HUES64 (cell line): ENCODE measurements at regions not wholly inside any gene's neighbourhood (a gene's known extent, or its start where the extent isn't known, plus 50 kb on each side); places are given as distances from the start of the nearest gene placed in this dataset.
"Not testable (repeated sequence)": the region's sequence is repeated elsewhere in the genome, so short reads cannot be mapped to it uniquely, and the experiment has no call there.

Source experiments
- H3K27ac ChIP-seq: 2 replicates; pipeline ENCODE4 v1.7.0; 2013; ENCODE audit warnings: low read depth, low read length, inconsistent platforms
- H3K27me3 ChIP-seq: 2 replicates; pipeline ENCODE4 v1.6.1; 2013; ENCODE audit warnings: mild to moderate bottlenecking, low read length; ENCODE audit not compliant: insufficient read depth
- H3K36me3 ChIP-seq: 2 replicates; pipeline ENCODE4 v1.6.1; 2013; ENCODE audit warnings: mild to moderate bottlenecking, low read length; ENCODE audit not compliant: insufficient read depth
- H3K4me1 ChIP-seq: 2 replicates; pipeline ENCODE4 v1.6.1; 2013; ENCODE audit warnings: mild to moderate bottlenecking, low read length, moderate library complexity; ENCODE audit not compliant: insufficient read depth
- H3K4me3 ChIP-seq: 2 replicates; pipeline ENCODE4 v1.5.1; 2013; ENCODE audit warnings: mild to moderate bottlenecking, low read length, moderate library complexity
- H3K9ac ChIP-seq: 2 replicates; pipeline ENCODE4 v1.6.1; 2013; ENCODE audit warnings: mild to moderate bottlenecking, low read depth, low read length
- H3K9me3 ChIP-seq: 2 replicates; pipeline ENCODE4 v1.6.1; 2013; ENCODE audit warnings: low read depth, low read length; ENCODE audit not compliant: insufficient read depth
- WGBS: fragments of 150-250, 120-280 bp; methylation state at CpG from one replicate; pipeline ENCODE4 v1.1.7; 2013; ENCODE audit warnings: missing lambda C conversion rate; 5-methylcytosine and 5-hydroxymethylcytosine counted together

DNA sequence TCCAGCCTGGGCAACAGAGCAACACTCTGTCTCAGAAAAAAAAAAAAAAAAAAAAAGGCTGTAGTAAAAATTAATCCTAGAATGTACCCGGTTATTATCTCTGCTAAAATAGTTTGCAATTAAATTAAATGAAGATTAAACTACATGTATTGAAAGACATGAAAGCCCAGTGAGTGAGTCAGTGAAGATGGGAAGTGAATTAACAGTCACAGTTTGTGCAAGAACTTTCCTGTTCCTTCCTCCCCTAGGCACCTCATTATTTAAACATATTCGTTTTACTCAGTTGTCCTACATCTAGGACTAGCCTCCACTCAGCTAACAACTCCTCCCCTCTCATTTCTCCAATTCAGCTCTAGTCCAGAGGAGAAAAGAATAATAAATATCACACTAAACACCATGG, 88.2 kb downstream of the CDRT15L2 start:
- WGBS: 100% methylated on average over 1 of the region's 2 CpGs
- H3K36me3 ChIP-seq, H3K4me3 ChIP-seq, H3K9me3 ChIP-seq, H3K27ac ChIP-seq, H3K9ac ChIP-seq, H3K27me3 ChIP-seq, H3K4me1 ChIP-seq: not testable (repeated sequence)

DNA sequence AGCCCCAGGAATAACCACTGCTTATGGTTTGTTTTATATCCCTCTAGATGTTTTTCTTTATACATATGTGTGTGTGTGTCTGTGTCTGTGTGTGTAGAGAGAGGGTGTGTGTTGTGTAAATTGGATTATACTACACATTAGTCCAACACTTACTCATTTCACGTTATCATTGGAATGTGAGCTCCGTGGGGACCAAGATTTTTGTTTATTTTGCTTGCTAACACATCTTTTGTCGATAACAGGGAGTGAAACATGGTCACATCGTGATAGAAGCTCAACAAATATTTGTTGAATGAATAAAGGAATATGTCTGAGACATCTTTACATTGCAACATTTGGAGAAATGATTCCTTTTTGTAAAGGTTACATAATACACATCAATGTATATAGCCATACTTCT, 88.8 kb downstream of the CDRT15L2 start:
- WGBS: 93% methylated on average over 4 of the region's 4 CpGs
- H3K9ac ChIP-seq, H3K27ac ChIP-seq, H3K9me3 ChIP-seq, H3K36me3 ChIP-seq, H3K27me3 ChIP-seq, H3K4me1 ChIP-seq, H3K4me3 ChIP-seq: not testable (repeated sequence)

DNA sequence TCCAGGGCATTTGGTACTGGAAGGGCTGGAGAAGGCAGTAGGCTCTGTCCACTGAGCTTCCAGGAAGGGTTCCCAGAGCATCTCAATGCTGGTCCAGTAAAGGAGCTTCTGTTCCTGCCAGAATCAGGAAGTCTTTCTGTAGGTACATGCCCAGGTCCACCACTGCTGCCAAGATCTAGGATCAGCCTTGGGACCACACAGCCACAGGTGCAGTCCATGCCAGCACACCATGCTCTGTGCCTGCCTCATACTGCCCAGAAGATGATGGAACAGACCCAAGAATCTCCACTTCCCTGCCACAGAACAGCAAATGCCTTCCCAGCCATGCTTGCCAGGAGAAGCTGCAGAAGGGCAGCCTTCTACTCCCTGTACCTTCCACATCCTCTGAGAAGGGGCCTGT, 89.3 kb downstream of the CDRT15L2 start:
- H3K9ac ChIP-seq, H3K4me3 ChIP-seq, H3K36me3 ChIP-seq, H3K27ac ChIP-seq, H3K4me1 ChIP-seq, H3K9me3 ChIP-seq, H3K27me3 ChIP-seq: not testable (repeated sequence)

DNA sequence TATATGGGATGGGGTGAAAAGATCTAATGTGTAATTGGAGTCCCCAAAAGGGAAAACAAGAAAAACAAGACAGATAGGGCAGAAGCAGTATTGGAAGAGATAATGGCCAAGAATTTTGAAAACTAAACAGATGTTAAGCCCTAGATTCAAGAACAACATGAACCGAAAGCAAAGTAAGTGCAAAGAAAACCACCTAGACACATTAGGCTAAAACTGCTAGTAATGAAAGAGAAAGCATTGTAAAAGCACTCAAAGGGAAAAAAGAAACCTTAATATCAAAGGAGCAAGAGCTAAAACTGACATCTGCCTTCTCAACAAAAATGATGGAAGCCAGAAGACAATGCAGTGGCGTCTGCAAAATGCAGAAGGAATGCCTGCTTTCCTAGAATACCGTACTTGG, 91.0 kb downstream of the CDRT15L2 start:
- not testable (repeated sequence) for H3K9ac ChIP-seq, H3K4me3 ChIP-seq, H3K27me3 ChIP-seq, H3K4me1 ChIP-seq, H3K27ac ChIP-seq, H3K9me3 ChIP-seq, H3K36me3 ChIP-seq
- no CpG with 5 or more reads among the region's 3 CpGs for WGBS

DNA sequence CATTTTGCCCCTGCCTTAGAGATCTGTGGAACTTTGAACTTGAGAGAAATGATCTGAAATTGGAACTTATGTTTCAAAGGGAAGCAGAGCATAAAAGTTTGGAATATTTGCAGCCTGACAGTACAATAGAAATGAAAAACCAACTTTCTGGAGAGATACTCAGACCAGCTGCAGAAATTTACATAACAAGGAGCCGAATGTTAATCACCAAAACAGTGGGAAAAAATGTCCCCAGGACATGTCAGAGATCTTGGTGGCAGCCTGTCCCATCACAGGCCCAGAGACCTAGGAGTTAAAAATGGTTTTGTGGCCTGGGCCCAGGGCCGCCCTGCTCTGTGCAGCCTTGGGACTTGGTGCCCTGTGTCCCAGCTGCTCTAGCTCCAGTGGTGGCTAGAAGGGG, 94.8 kb downstream of the CDRT15L2 start:
- not testable (repeated sequence) for H3K36me3 ChIP-seq, H3K4me3 ChIP-seq, H3K9me3 ChIP-seq, H3K27me3 ChIP-seq, H3K9ac ChIP-seq, H3K4me1 ChIP-seq, H3K27ac ChIP-seq
- 100% methylated on average over 1 of the region's 2 CpGs for WGBS

DNA sequence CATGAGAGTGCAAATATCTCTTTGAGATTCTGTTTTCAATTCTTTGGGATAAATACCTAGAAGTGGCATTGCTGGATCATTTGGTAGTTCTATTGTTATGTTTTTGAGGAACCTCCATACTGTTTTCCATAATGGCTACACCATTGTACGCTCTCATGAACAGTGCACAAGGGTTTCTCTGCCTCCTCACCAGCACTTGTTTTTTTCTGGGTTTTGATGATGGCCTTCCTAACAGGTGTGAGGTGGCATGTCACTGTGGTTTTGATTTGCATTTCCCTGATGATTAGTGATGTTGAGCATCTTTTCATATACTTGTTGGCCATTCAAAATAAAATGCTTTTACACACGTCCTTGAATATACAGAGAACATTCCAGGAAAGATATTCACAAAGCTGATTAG, 96.2 kb downstream of the CDRT15L2 start:
- not testable (repeated sequence) for H3K9ac ChIP-seq, H3K9me3 ChIP-seq, H3K27me3 ChIP-seq, H3K36me3 ChIP-seq, H3K27ac ChIP-seq, H3K4me3 ChIP-seq, H3K4me1 ChIP-seq
- WGBS: no CpG with 5 or more reads among the region's 2 CpGs

DNA sequence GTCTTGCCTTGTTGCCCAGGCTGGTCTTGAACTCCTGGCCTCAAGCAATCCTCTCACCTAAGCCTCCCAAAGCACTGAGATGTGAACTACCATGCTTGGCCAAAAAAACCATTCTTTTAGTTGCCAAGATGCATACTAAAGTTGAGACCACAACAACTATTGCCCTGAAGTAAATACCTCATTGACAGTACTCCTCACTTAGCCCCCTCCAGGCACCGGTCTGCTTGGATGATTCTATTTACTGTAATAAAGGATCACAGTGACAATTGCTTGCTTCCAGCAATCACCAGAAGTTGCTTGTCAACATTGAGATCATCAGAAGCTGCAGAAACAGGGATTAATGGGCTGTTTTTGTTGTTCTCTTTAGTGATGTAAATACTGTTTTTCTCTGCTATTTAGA, 97.1 kb downstream of the CDRT15L2 start:
- not testable (repeated sequence) for H3K27ac ChIP-seq, H3K4me3 ChIP-seq, H3K27me3 ChIP-seq, H3K4me1 ChIP-seq, H3K36me3 ChIP-seq, H3K9ac ChIP-seq, H3K9me3 ChIP-seq
- WGBS: 71% methylated on average over 1 of the region's 1 CpG

DNA sequence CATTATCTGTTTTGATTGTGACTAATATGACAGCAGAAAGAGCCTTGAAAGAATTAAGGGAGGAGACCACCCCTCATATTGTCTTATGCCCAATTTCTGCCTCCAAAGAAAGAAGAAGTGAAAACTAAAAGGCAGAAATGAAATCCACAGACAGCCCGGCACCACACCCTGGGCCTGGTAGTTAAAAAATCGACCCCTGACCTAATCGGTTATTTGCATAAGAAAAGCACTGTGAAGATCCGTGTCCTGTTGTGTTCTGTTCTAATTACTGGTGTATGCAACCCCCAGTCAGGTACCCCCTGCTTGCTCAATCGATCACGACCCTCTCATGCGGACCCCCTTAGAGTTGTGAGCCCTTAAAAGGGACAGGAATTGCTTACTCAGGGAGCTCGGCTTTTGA, 97.9 kb downstream of the CDRT15L2 start:
- H3K27ac ChIP-seq, H3K4me1 ChIP-seq, H3K36me3 ChIP-seq, H3K27me3 ChIP-seq, H3K9me3 ChIP-seq, H3K4me3 ChIP-seq, H3K9ac ChIP-seq: not testable (repeated sequence)
- 78% methylated on average over 8 of the region's 8 CpGs for WGBS

DNA sequence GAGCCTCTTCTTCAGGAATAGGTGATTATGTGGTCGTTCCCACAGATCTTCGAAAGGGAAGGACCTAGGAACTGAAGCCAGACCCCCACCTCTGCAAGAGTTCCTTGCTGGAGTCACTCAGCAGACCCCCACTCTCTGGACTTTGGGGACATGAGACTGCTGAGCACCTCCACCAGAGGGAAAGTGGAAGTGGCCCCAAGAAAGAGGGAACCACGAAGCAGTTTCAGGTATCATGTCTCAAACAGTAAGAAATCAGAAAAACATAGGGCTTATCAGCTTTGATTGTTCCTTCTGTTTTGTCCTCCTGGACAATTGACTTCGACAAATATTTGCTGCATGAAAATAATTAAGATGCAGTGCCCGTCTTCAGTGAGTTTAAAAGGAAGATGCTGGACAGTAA, 98.9 kb downstream of the CDRT15L2 start:
- H3K27me3 ChIP-seq, H3K4me1 ChIP-seq, H3K9ac ChIP-seq, H3K4me3 ChIP-seq, H3K36me3 ChIP-seq, H3K27ac ChIP-seq, H3K9me3 ChIP-seq: not testable (repeated sequence)
- 97% methylated on average over 5 of the region's 5 CpGs for WGBS

DNA sequence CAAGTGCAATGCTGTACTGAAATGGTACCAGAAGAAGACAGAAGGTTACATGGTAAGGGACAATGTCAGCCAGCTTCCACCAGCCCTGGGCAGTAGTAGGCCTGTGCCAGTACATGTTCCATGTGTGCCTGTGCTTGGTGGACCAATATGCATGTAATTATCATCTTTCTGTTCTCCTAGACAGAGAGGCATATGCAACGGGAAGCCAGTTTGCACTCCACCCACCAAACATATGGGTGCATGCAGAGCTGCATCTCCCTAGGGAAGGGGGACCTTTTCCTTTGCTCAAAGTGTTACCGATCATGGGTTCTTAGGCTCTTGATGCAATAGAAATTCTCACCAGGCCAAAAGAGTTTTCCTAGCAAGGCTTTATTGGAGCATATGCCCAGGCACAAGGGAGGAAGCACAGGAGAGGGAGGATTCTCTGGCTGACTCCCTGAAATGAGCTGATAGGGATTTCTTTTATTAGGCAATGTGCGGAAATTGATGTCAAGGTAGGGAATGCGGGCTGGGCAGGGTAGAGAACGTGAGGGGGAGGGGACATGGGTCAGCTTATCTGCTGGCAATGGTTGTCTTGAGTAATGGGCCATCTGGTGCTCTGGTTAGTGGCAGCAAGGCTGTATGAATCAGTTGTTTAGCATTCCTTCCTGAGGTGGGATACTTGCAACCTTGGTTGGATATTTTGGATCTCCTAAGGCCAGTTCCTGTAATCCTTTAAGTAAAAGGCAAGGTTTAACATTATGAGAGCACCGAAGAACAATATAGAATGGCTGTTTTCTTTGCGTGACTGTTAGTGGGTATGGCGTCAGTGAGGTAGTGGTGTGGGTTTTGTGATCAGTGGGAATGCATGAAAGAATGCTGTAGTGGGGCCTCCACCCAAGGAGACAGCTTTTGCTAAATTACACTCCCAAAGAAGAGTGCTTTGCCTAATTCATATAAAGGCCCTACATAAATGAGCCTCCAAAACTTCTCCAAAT, 102.5 kb downstream of the CDRT15L2 start:
- H3K9me3 ChIP-seq, H3K4me3 ChIP-seq, H3K27ac ChIP-seq, H3K4me1 ChIP-seq, H3K36me3 ChIP-seq, H3K27me3 ChIP-seq, H3K9ac ChIP-seq: not testable (repeated sequence)
- 81% methylated on average over 7 of the region's 8 CpGs for WGBS

DNA sequence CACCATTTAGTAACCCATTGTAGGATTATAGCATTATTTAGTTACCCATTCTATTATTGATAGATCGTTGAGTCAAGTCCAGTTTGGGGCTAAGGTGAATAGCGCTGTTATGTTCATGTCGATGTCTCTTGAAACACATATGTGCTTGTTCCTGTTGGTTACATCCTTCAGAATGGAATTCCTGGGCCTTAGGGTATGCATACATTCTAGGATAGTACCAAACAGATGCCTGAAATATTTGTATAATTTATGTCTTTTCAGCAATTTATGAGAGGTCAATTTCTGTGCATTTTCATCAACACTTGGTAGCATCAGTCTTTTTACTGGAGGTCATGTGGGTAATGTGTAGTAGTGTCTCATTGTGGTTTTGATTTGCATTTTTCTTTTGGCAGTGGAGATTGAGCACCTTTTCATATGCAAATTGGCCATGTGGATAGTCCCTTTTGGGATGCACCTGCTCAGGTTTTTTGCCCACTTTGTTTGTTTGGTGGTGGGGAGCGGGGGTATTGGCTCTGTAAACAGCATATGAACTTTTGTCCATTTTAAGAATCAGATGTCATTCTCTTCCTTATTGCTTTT, 104.2 kb downstream of the CDRT15L2 start:
- H3K27ac ChIP-seq, H3K4me3 ChIP-seq, H3K27me3 ChIP-seq, H3K9me3 ChIP-seq, H3K4me1 ChIP-seq, H3K9ac ChIP-seq, H3K36me3 ChIP-seq: not testable (repeated sequence)
- WGBS: 100% methylated on average over 3 of the region's 4 CpGs

DNA sequence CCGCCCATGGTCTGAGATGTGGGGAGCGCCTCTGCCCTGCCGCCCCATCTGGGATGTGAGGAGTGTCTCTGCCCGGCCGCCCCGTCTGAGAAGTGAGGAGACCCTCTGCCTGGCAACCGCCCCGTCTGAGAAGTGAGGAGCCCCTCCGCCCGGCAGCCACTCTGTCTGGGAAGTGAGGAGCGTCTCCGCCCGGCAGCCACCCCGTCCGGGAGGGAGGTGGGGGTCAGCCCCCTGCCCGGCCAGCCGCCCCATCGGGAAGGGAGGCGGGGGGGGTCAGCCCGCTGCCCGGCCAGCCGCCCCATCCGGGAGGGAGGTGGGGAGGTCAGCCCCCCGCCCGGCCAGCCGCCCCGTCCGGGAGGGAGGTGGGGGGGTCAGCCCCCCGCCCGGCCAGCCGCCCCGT, 105.5 kb downstream of the CDRT15L2 start:
- H3K27me3 ChIP-seq, H3K4me3 ChIP-seq, H3K27ac ChIP-seq, H3K4me1 ChIP-seq, H3K9ac ChIP-seq, H3K36me3 ChIP-seq, H3K9me3 ChIP-seq: not testable (repeated sequence)
- 97% methylated on average over 20 of the region's 32 CpGs for WGBS
